ENCODE measurements at regions not wholly inside any gene's neighbourhood (a gene's known extent, or its start where the extent isn't known, plus 50 kb on each side); places are given as distances from the start of the nearest gene placed in this dataset.
"Not testable (repeated sequence)": the region's sequence is repeated elsewhere in the genome, so short reads cannot be mapped to it uniquely, and the experiment has no call there.

DNA sequence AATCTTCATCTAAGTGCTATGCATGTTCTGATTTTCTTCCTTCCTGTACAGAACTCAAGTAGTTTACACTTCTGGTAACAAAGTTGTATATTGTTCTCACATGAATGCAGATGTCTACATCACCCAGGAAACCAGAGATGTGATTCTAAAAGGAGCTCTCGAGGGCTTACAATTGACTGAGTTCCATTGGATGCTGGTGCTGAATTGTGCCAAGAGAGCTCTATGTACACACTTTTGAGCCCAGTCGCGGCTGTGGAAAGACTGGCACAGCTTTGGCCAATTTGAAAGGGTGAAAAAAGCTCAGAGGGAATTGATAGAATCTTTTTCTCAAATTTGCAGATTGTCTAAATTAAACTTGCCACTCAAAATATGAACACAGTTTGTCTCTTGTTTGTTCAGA lies 340.7 kb downstream of the LMBRD1 start (continued):
- no peak for TF ChIP-seq ZNF341 (tag by site-specific recombination; IDR thresholded peaks at IDR 0.05; ENCODE audit: low read depth)
- TF ChIP-seq ZNF654 (tag by site-specific recombination; IDR thresholded peaks at IDR 0.05; ENCODE audit: low read depth), result no peak
- TF ChIP-seq ZNF623 (tag by site-specific recombination; IDR thresholded peaks at IDR 0.05), result no peak
- TF ChIP-seq, protein P1, sequence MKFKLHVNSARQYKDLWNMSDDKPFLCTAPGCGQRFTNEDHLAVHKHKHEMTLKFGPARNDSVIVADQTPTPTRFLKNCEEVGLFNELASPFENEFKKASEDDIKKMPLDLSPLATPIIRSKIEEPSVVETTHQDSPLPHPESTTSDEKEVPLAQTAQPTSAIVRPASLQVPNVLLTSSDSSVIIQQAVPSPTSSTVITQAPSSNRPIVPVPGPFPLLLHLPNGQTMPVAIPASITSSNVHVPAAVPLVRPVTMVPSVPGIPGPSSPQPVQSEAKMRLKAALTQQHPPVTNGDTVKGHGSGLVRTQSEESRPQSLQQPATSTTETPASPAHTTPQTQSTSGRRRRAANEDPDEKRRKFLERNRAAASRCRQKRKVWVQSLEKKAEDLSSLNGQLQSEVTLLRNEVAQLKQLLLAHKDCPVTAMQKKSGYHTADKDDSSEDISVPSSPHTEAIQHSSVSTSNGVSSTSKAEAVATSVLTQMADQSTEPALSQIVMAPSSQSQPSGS (tag by site-specific recombination; IDR thresholded peaks at IDR 0.05; ENCODE audit: low read depth), result no peak
- TF ChIP-seq WT1 (tag by site-specific recombination; IDR thresholded peaks at IDR 0.05), result no peak
- TF ChIP-seq GLIS1 (tag by site-specific recombination; IDR thresholded peaks at IDR 0.05), result no peak
- TF ChIP-seq ZNF266 (tag by site-specific recombination; IDR thresholded peaks at IDR 0.05; ENCODE audit: low read depth), result no peak
- TF ChIP-seq, protein P2, sequence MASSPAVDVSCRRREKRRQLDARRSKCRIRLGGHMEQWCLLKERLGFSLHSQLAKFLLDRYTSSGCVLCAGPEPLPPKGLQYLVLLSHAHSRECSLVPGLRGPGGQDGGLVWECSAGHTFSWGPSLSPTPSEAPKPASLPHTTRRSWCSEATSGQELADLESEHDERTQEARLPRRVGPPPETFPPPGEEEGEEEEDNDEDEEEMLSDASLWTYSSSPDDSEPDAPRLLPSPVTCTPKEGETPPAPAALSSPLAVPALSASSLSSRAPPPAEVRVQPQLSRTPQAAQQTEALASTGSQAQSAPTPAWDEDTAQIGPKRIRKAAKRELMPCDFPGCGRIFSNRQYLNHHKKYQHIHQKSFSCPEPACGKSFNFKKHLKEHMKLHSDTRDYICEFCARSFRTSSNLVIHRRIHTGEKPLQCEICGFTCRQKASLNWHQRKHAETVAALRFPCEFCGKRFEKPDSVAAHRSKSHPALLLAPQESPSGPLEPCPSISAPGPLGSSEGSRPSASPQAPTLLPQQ (tag by site-specific recombination; IDR thresholded peaks at IDR 0.05), result no peak
- TF ChIP-seq ZNF791 (tag by site-specific recombination; IDR thresholded peaks at IDR 0.05), result no peak
- TF ChIP-seq ZNF211 (tag by site-specific recombination; IDR thresholded peaks at IDR 0.05; ENCODE audit: low read depth), result no peak
- TF ChIP-seq, protein P3, sequence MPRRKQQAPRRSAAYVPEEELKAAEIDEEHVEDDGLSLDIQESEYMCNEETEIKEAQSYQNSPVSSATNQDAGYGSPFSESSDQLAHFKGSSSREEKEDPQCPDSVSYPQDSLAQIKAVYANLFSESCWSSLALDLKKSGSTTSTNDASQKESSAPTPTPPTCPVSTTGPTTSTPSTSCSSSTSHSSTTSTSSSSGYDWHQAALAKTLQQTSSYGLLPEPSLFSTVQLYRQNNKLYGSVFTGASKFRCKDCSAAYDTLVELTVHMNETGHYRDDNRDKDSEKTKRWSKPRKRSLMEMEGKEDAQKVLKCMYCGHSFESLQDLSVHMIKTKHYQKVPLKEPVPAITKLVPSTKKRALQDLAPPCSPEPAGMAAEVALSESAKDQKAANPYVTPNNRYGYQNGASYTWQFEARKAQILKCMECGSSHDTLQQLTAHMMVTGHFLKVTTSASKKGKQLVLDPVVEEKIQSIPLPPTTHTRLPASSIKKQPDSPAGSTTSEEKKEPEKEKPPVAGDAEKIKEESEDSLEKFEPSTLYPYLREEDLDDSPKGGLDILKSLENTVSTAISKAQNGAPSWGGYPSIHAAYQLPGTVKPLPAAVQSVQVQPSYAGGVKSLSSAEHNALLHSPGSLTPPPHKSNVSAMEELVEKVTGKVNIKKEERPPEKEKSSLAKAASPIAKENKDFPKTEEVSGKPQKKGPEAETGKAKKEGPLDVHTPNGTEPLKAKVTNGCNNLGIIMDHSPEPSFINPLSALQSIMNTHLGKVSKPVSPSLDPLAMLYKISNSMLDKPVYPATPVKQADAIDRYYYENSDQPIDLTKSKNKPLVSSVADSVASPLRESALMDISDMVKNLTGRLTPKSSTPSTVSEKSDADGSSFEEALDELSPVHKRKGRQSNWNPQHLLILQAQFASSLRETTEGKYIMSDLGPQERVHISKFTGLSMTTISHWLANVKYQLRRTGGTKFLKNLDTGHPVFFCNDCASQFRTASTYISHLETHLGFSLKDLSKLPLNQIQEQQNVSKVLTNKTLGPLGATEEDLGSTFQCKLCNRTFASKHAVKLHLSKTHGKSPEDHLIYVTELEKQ (tag by site-specific recombination; IDR thresholded peaks at IDR 0.05; ENCODE audit: borderline replicate concordance), result no peak

DNA sequence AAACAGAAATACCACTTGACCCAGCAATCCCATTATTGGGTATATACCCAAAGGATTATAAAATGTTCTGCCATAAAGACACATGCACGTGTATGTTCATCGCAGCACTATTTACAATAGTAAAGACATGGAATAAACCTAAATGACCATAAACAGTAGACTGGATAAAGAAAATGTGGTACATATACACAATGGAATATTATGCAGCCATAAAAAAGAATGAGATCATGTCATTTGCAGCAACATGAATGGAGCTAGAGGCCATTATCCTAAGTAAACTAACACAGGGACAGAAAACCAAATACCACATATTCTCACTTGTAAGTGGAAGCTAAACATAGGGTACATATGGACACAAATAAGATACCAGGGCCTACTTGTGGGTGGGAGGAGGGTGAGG lies 342.2 kb downstream of the LMBRD1 start:
- POLR2A ChIA-PET, result not testable (repeated sequence)

DNA sequence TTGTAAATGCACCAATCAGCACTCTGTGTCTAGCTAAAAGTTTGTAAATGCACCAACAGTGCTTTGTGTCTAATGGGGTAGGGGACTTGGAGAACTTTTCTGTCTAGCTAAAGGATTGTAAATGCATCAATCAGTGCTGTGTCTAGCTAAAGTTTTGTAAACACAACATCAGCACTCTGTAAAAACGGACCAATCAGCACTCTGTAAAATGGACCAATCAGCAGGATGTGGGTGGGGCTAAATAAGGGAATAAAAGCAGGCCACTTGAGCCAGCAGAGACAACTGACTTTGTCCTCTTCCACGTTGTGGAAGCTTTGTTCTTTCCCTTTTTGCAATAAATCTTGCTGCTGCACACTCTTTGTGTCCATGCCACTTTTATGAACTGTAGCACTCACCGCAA lies 346.3 kb downstream of the LMBRD1 start:
- H3K9me3 ChIP-seq (ENCODE audit: control insufficient read depth, insufficient read depth, low read depth, low read length); H3K4me3 ChIP-seq (ENCODE audit: low read depth, low read length); H3K27ac ChIP-seq (ENCODE audit: extremely low read depth, low read depth, low read length); POLR2A ChIA-PET; H3K4me1 ChIP-seq (ENCODE audit: control insufficient read depth, insufficient read depth, low read length); H3K36me3 ChIP-seq (ENCODE audit: control insufficient read depth in 2 of 2, insufficient read depth in 1 of 2, low read length in 2 of 2): not testable (repeated sequence)
- CTCF ChIA-PET, result interaction anchor here (0.9 kb wide), 1 partner anchor 22 kb away, joined by 3 read pairs; no protein-coding TSS in a partner anchor

More for the DNA sequence above, 342.2 kb downstream of the LMBRD1 start:
- TF ChIP-seq ZNF146 (tag by site-specific recombination; IDR thresholded peaks at IDR 0.05), result peak; percentile 54; the same call in 1 of the 2 replicates
- H3K36me3 ChIP-seq (ENCODE audit: control insufficient read depth in 2 of 2, insufficient read depth in 1 of 2, low read length in 2 of 2); H3K4me1 ChIP-seq (ENCODE audit: control insufficient read depth, insufficient read depth, low read length); H3K27ac ChIP-seq (ENCODE audit: extremely low read depth, low read depth, low read length); CTCF ChIA-PET; H3K9me3 ChIP-seq (ENCODE audit: control insufficient read depth, insufficient read depth, low read depth, low read length); H3K4me3 ChIP-seq (ENCODE audit: low read depth, low read length): not testable (repeated sequence)

DNA sequence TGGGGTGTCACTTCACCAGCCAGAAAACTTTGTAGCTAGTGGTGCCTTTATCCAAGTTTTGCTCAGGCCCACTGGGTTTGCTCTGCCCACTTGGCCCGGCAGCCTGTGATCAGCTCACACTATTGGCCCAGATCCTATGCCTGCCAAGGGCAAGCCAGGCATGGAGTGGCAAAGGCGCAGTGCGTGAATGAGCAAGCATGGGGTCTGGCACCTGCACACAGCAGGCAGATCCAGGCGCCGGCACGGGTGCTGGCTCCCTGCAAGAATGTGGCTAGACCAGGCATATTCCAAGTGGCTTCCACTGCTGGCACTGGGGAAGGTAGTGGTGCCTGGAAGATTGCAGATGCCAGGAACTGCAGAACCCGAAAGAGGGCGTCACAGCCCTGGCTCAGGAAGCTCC lies 346.9 kb downstream of the LMBRD1 start:
- Histone ChIP-seq H3K4me1 (ENCODE audit: control insufficient read depth, insufficient read depth, low read length) (no peaks in the 10 kb centered on the region), H3K9me3 (ENCODE audit: control insufficient read depth, insufficient read depth, low read depth, low read length) (no peaks in the 10 kb centered on the region), H3K4me3 (ENCODE audit: low read depth, low read length) (no peak overlapping the region), H3K27ac (ENCODE audit: extremely low read depth, low read depth, low read length) (no peak overlapping the region), H3K36me3 (ENCODE audit: control insufficient read depth in 2 of 2, insufficient read depth in 1 of 2, low read length in 2 of 2) (no peaks in the 10 kb centered on the region)
- CTCF ChIA-PET, result interaction anchor here (0.6 to 0.9 kb wide), 2 partner anchors 9 to 23 kb away, joined by 3 read pairs; no protein-coding TSS in a partner anchor
- POLR2A ChIA-PET, result no interaction called here
- no peak for TF ChIP-seq ZSCAN23 (tag by site-specific recombination; IDR thresholded peaks at IDR 0.05)
- TF ChIP-seq OVOL3 (tag by site-specific recombination; IDR thresholded peaks at IDR 0.05), result no peak
- TF ChIP-seq, protein P4, sequence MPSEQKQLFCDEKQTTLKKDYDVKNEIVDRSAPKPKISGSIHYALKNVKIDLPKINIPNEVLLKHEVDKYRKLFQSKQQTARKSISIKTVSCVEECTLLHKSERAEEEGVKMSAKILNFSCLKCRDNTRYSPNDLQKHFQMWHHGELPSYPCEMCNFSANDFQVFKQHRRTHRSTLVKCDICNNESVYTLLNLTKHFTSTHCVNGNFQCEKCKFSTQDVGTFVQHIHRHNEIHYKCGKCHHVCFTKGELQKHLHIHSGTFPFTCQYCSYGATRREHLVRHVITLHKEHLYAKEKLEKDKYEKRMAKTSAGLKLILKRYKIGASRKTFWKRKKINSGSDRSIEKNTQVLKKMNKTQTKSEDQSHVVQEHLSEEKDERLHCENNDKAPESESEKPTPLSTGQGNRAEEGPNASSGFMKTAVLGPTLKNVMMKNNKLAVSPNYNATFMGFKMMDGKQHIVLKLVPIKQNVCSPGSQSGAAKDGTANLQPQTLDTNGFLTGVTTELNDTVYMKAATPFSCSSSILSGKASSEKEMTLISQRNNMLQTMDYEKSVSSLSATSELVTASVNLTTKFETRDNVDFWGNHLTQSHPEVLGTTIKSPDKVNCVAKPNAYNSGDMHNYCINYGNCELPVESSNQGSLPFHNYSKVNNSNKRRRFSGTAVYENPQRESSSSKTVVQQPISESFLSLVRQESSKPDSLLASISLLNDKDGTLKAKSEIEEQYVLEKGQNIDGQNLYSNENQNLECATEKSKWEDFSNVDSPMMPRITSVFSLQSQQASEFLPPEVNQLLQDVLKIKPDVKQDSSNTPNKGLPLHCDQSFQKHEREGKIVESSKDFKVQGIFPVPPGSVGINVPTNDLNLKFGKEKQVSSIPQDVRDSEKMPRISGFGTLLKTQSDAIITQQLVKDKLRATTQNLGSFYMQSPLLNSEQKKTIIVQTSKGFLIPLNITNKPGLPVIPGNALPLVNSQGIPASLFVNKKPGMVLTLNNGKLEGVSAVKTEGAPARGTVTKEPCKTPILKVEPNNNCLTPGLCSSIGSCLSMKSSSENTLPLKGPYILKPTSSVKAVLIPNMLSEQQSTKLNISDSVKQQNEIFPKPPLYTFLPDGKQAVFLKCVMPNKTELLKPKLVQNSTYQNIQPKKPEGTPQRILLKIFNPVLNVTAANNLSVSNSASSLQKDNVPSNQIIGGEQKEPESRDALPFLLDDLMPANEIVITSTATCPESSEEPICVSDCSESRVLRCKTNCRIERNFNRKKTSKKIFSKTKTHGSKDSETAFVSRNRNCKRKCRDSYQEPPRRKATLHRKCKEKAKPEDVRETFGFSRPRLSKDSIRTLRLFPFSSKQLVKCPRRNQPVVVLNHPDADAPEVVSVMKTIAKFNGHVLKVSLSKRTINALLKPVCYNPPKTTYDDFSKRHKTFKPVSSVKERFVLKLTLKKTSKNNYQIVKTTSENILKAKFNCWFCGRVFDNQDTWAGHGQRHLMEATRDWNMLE (tag by site-specific recombination; conservative IDR thresholded peaks at IDR 0.05; ENCODE audit: low read depth), result no peak
- TF ChIP-seq ZNF112 (tag by site-specific recombination; IDR thresholded peaks at IDR 0.05), result no peak
- TF ChIP-seq ZNF169 (tag by site-specific recombination; IDR thresholded peaks at IDR 0.05), result no peak
- no peak for TF ChIP-seq ZNF600 (tag by site-specific recombination; IDR thresholded peaks at IDR 0.05)
